ENCODE measurements at regions not wholly inside any gene's neighbourhood (a gene's known extent, or its start where the extent isn't known, plus 50 kb on each side); places are given as distances from the start of the nearest gene placed in this dataset.

DNA sequence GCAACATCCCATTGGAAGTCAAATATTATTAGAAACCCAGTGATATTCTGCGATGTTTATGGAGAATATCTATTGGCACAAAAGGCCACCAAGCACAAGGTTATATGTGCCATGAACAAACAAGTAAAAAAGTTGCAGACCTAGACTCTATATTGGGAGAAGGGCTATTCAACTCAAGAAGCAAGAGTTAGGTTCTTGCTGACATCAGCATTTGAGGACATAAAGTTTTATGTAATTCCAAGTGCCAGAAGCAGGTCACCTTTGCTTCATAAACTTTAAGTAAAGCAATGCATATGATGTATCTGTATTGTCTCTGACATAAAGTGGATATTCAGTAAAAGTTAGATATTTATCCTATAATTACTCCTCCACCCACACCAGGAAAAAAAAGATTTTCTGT is 71.1 kb downstream of the MAGEB10 start (continued):
- TF ChIP-seq CHD4 (IDR thresholded peaks at IDR 0.05; ENCODE audit: insufficient read depth, insufficient replicate concordance, low read depth, low read length, poor library complexity, severe bottlenecking): no peak
- no peak for TF ChIP-seq ZNF239 (CRISPR knock-in tag; IDR thresholded peaks at IDR 0.05)
- no peak for TF ChIP-seq THRAP3 (IDR thresholded peaks at IDR 0.05; ENCODE audit: borderline replicate concordance)
- TF ChIP-seq, protein P1, sequence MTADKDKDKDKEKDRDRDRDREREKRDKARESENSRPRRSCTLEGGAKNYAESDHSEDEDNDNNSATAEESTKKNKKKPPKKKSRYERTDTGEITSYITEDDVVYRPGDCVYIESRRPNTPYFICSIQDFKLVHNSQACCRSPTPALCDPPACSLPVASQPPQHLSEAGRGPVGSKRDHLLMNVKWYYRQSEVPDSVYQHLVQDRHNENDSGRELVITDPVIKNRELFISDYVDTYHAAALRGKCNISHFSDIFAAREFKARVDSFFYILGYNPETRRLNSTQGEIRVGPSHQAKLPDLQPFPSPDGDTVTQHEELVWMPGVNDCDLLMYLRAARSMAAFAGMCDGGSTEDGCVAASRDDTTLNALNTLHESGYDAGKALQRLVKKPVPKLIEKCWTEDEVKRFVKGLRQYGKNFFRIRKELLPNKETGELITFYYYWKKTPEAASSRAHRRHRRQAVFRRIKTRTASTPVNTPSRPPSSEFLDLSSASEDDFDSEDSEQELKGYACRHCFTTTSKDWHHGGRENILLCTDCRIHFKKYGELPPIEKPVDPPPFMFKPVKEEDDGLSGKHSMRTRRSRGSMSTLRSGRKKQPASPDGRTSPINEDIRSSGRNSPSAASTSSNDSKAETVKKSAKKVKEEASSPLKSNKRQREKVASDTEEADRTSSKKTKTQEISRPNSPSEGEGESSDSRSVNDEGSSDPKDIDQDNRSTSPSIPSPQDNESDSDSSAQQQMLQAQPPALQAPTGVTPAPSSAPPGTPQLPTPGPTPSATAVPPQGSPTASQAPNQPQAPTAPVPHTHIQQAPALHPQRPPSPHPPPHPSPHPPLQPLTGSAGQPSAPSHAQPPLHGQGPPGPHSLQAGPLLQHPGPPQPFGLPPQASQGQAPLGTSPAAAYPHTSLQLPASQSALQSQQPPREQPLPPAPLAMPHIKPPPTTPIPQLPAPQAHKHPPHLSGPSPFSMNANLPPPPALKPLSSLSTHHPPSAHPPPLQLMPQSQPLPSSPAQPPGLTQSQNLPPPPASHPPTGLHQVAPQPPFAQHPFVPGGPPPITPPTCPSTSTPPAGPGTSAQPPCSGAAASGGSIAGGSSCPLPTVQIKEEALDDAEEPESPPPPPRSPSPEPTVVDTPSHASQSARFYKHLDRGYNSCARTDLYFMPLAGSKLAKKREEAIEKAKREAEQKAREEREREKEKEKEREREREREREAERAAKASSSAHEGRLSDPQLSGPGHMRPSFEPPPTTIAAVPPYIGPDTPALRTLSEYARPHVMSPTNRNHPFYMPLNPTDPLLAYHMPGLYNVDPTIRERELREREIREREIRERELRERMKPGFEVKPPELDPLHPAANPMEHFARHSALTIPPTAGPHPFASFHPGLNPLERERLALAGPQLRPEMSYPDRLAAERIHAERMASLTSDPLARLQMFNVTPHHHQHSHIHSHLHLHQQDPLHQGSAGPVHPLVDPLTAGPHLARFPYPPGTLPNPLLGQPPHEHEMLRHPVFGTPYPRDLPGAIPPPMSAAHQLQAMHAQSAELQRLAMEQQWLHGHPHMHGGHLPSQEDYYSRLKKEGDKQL (CRISPR knock-in tag; IDR thresholded peaks at IDR 0.05; ENCODE audit: borderline replicate concordance): no peak
- TF ChIP-seq, protein P2, sequence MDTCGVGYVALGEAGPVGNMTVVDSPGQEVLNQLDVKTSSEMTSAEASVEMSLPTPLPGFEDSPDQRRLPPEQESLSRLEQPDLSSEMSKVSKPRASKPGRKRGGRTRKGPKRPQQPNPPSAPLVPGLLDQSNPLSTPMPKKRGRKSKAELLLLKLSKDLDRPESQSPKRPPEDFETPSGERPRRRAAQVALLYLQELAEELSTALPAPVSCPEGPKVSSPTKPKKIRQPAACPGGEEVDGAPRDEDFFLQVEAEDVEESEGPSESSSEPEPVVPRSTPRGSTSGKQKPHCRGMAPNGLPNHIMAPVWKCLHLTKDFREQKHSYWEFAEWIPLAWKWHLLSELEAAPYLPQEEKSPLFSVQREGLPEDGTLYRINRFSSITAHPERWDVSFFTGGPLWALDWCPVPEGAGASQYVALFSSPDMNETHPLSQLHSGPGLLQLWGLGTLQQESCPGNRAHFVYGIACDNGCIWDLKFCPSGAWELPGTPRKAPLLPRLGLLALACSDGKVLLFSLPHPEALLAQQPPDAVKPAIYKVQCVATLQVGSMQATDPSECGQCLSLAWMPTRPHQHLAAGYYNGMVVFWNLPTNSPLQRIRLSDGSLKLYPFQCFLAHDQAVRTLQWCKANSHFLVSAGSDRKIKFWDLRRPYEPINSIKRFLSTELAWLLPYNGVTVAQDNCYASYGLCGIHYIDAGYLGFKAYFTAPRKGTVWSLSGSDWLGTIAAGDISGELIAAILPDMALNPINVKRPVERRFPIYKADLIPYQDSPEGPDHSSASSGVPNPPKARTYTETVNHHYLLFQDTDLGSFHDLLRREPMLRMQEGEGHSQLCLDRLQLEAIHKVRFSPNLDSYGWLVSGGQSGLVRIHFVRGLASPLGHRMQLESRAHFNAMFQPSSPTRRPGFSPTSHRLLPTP (IDR thresholded peaks at IDR 0.05; ENCODE audit: borderline replicate concordance, extremely low read depth, insufficient read length): no peak
- TF ChIP-seq ZZZ3 (IDR thresholded peaks at IDR 0.05): no peak

Measured in K562 (cell line).